ENCODE measurements at regions not wholly inside any gene's neighbourhood (a gene's known extent, or its start where the extent isn't known, plus 50 kb on each side); places are given as distances from the start of the nearest gene placed in this dataset.

GRCh38 chr9:13990994-13991393, 322.9 kb downstream of the NFIB start:
- no TSS peak for BruUV-seq (replicated peaks)
- H3K9me3 ChIP-seq (ENCODE audit: control insufficient read depth, insufficient read depth, low read depth, low read length), result no peaks in the 10 kb centered on the region
- intact Hi-C loops (cut with micrococcal nuclease; ENCODE audit: unreplicated experiment), result no loop called here
- no peaks in the 10 kb centered on the region for H3K4me1 ChIP-seq (ENCODE audit: control insufficient read depth, insufficient read depth, low read length)
- in situ Hi-C loops (cut with HindIII; ENCODE audit: low pct_unique_long_range_greater_than_20kb, low sequenced_read_pairs), result no loop called here
- POLR2A ChIA-PET, result no interaction called here
- no peak for DNase-seq (ENCODE audit: low read depth, low spot score)
- H3K27me3 ChIP-seq (ENCODE audit: control insufficient read depth, insufficient read depth, low read length), result no peaks in the 10 kb centered on the region
- H3K27ac ChIP-seq (ENCODE audit: low read length), result no peak overlapping the region
- TF ChIP-seq REST (IDR thresholded peaks at IDR 0.05; ENCODE audit: insufficient read depth in 1 of 2, low read depth in 2 of 2, low read length in 1 of 2), result no peak
- no peak for TF ChIP-seq TCF7L2 (IDR thresholded peaks at IDR 0.05; ENCODE audit: low read depth, low read length)
- no peak for TF ChIP-seq POLR2AphosphoS5 (IDR thresholded peaks at IDR 0.05; ENCODE audit: low read depth, low read length)
- no peak for TF ChIP-seq CTCF (IDR thresholded peaks at IDR 0.05)
- TF ChIP-seq SIN3A (IDR thresholded peaks at IDR 0.05; ENCODE audit: borderline replicate concordance, insufficient read depth, low read depth, low read length), result no peak
- ATAC-seq, result no peak
- no peaks in the 10 kb centered on the region for H3K36me3 ChIP-seq (ENCODE audit: control insufficient read depth, insufficient read depth, low read length)
- CTCF ChIA-PET, result no interaction called here
- H3K4me3 ChIP-seq (ENCODE audit: low read depth in 2 of 2, low read length in 2 of 2), result no peak overlapping the region

- POLR2A ChIA-PET, result no interaction called here
- Histone ChIP-seq H3K4me1 (ENCODE audit: control insufficient read depth, insufficient read depth, low read length) (no peaks in the 10 kb centered on the region), H3K27me3 (ENCODE audit: control insufficient read depth, insufficient read depth, low read length) (no peaks in the 10 kb centered on the region), H3K36me3 (ENCODE audit: control insufficient read depth, insufficient read depth, low read length) (no peaks in the 10 kb centered on the region), H3K9me3 (ENCODE audit: control insufficient read depth, insufficient read depth, low read depth, low read length) (no peaks in the 10 kb centered on the region), H3K27ac (ENCODE audit: low read length) (no peak overlapping the region), H3K4me3 (ENCODE audit: low read depth in 2 of 2, low read length in 2 of 2) (no peak overlapping the region)
- no TSS peak for BruUV-seq (replicated peaks)
- no peak for DNase-seq (ENCODE audit: low read depth, low spot score)
- ATAC-seq, result no peak
- intact Hi-C loops (cut with micrococcal nuclease; ENCODE audit: unreplicated experiment), result no loop called here
- TF ChIP-seq CTCF (IDR thresholded peaks at IDR 0.05) (no peak), SIN3A (IDR thresholded peaks at IDR 0.05; ENCODE audit: borderline replicate concordance, insufficient read depth, low read depth, low read length) (no peak), TCF7L2 (IDR thresholded peaks at IDR 0.05; ENCODE audit: low read depth, low read length) (no peak), POLR2AphosphoS5 (IDR thresholded peaks at IDR 0.05; ENCODE audit: low read depth, low read length) (no peak), REST (IDR thresholded peaks at IDR 0.05; ENCODE audit: insufficient read depth in 1 of 2, low read depth in 2 of 2, low read length in 1 of 2) (no peak)
- in situ Hi-C loops (cut with HindIII; ENCODE audit: low pct_unique_long_range_greater_than_20kb, low sequenced_read_pairs), result no loop called here
- CTCF ChIA-PET, result no interaction called here
Observed at GRCh38 chr9:13990331-13990730, 323.6 kb downstream of the NFIB start.
